IPS-18a (cell line): ENCODE measurements at regions not wholly inside any gene's neighbourhood (a gene's known extent, or its start where the extent isn't known, plus 50 kb on each side); places are given as distances from the start of the nearest gene placed in this dataset.

Experiments used
- H3K27ac ChIP-seq: one replicate; pipeline ENCODE4 v1.5.1; 2013; ENCODE audit warnings: low read length
- H3K27me3 ChIP-seq: one replicate; pipeline ENCODE4 v1.6.1; 2013; ENCODE audit warnings: mild to moderate bottlenecking, low read length; ENCODE audit not compliant: control insufficient read depth, insufficient read depth
- H3K36me3 ChIP-seq: one replicate; pipeline ENCODE4 v1.6.1; 2013; ENCODE audit warnings: low read depth, low read length; ENCODE audit not compliant: control insufficient read depth
- H3K4me1 ChIP-seq: one replicate; pipeline ENCODE4 v1.6.1; 2013; ENCODE audit warnings: low read depth, low read length; ENCODE audit not compliant: control insufficient read depth
- H3K4me3 ChIP-seq: one replicate; pipeline ENCODE4 v1.5.1; 2013; ENCODE audit warnings: low read length
- H3K9ac ChIP-seq: one replicate; pipeline ENCODE4 v1.6.1; 2013; ENCODE audit warnings: mild to moderate bottlenecking, low read length, moderate library complexity
- H3K9me3 ChIP-seq: one replicate; pipeline ENCODE4 v1.6.1; 2013; ENCODE audit warnings: low read depth, low read length; ENCODE audit not compliant: control insufficient read depth

- Histone ChIP-seq H3K4me3 (no peak overlapping the region), H3K4me1 (no peaks in the 10 kb centered on the region), H3K9ac (no peak overlapping the region), H3K9me3 (no peaks in the 10 kb centered on the region), H3K27me3 (no peaks in the 10 kb centered on the region), H3K36me3 (no peaks in the 10 kb centered on the region), H3K27ac (no peak overlapping the region)
Measured at GRCh38 chr5:74094782-74095108, 468.7 kb downstream of the ARHGEF28 start.

- Histone ChIP-seq H3K9me3 (no peaks in the 10 kb centered on the region), H3K9ac (no peak overlapping the region), H3K27ac (no peak overlapping the region), H3K4me1 (no peaks in the 10 kb centered on the region), H3K27me3 (no peaks in the 10 kb centered on the region), H3K4me3 (no peak overlapping the region), H3K36me3 (no peaks in the 10 kb centered on the region)
Measured at GRCh38 chr5:74094096-74094781, 468.2 kb downstream of the ARHGEF28 start.

- no peaks in the 10 kb centered on the region for H3K27me3 ChIP-seq
- H3K4me1 ChIP-seq = no peaks in the 10 kb centered on the region
- no peak overlapping the region for H3K9ac ChIP-seq
- no peaks in the 10 kb centered on the region for H3K36me3 ChIP-seq
- no peak overlapping the region for H3K27ac ChIP-seq
- H3K9me3 ChIP-seq = no peaks in the 10 kb centered on the region
- H3K4me3 ChIP-seq = no peak overlapping the region
Measured at GRCh38 chr5:74093561-74093960, 467.6 kb downstream of the ARHGEF28 start.

- H3K9me3 ChIP-seq = no peaks in the 10 kb centered on the region
- H3K27ac ChIP-seq = no peak overlapping the region
- no peaks in the 10 kb centered on the region for H3K36me3 ChIP-seq
- no peak overlapping the region for H3K4me3 ChIP-seq
- H3K27me3 ChIP-seq = no peaks in the 10 kb centered on the region
- H3K4me1 ChIP-seq = no peaks in the 10 kb centered on the region
- no peak overlapping the region for H3K9ac ChIP-seq
Measured at GRCh38 chr5:74092766-74093165, 466.8 kb downstream of the ARHGEF28 start.

GRCh38 chr5:74085782-74086181, 459.8 kb downstream of the ARHGEF28 start:
- no peaks in the 10 kb centered on the region for H3K27me3 ChIP-seq
- no peaks in the 10 kb centered on the region for H3K36me3 ChIP-seq
- H3K9me3 ChIP-seq = no peaks in the 10 kb centered on the region
- H3K4me3 ChIP-seq = no peak overlapping the region
- H3K27ac ChIP-seq = no peak overlapping the region
- H3K9ac ChIP-seq = no peak overlapping the region
- H3K4me1 ChIP-seq = peaks cover 12% of the 10 kb centered on the region

GRCh38 chr5:74085186-74085585, 459.2 kb downstream of the ARHGEF28 start:
- H3K9ac ChIP-seq = no peak overlapping the region
- peaks cover 12% of the 10 kb centered on the region for H3K4me1 ChIP-seq
- no peaks in the 10 kb centered on the region for H3K36me3 ChIP-seq
- no peak overlapping the region for H3K4me3 ChIP-seq
- no peaks in the 10 kb centered on the region for H3K9me3 ChIP-seq
- H3K27ac ChIP-seq = no peak overlapping the region
- no peaks in the 10 kb centered on the region for H3K27me3 ChIP-seq

GRCh38 chr5:74083096-74083791, 457.2 kb downstream of the ARHGEF28 start:
- Histone ChIP-seq H3K9ac (no peak overlapping the region), H3K4me1 (peaks cover 12% of the 10 kb centered on the region), H3K27ac (no peak overlapping the region), H3K4me3 (no peak overlapping the region), H3K27me3 (no peaks in the 10 kb centered on the region), H3K36me3 (no peaks in the 10 kb centered on the region), H3K9me3 (no peaks in the 10 kb centered on the region)

GRCh38 chr5:74082512-74083055, 456.6 kb downstream of the ARHGEF28 start:
- H3K27me3 ChIP-seq = no peaks in the 10 kb centered on the region
- H3K9me3 ChIP-seq = no peaks in the 10 kb centered on the region
- H3K4me1 ChIP-seq = peaks cover 12% of the 10 kb centered on the region
- no peaks in the 10 kb centered on the region for H3K36me3 ChIP-seq
- H3K9ac ChIP-seq = no peak overlapping the region
- no peak overlapping the region for H3K27ac ChIP-seq
- H3K4me3 ChIP-seq = no peak overlapping the region

GRCh38 chr5:74081126-74081525, 455.1 kb downstream of the ARHGEF28 start:
- Histone ChIP-seq H3K27me3 (no peaks in the 10 kb centered on the region), H3K4me1 (peaks cover 13% of the 10 kb centered on the region), H3K4me3 (no peak overlapping the region), H3K27ac (no peak overlapping the region), H3K9ac (no peak overlapping the region), H3K9me3 (no peaks in the 10 kb centered on the region), H3K36me3 (no peaks in the 10 kb centered on the region)

- H3K27ac ChIP-seq = no peak overlapping the region
- H3K4me1 ChIP-seq = peaks cover 18% of the 10 kb centered on the region
- H3K4me3 ChIP-seq = no peak overlapping the region
- no peaks in the 10 kb centered on the region for H3K9me3 ChIP-seq
- no peaks in the 10 kb centered on the region for H3K36me3 ChIP-seq
- H3K9ac ChIP-seq = no peak overlapping the region
- H3K27me3 ChIP-seq = no peaks in the 10 kb centered on the region
Measured at GRCh38 chr5:74079971-74080556, 454.1 kb downstream of the ARHGEF28 start.

GRCh38 chr5:74075501-74076484, 449.8 kb downstream of the ARHGEF28 start:
- Histone ChIP-seq H3K9ac (no peak overlapping the region), H3K27me3 (no peaks in the 10 kb centered on the region), H3K36me3 (no peaks in the 10 kb centered on the region), H3K4me1 (peaks cover 8% of the 10 kb centered on the region), H3K9me3 (no peaks in the 10 kb centered on the region), H3K4me3 (no peak overlapping the region), H3K27ac (no peak overlapping the region)
